Effector memory CD4-positive, alpha-beta T cell (primary cell): ENCODE measurements at regions not wholly inside any gene's neighbourhood (a gene's known extent, or its start where the extent isn't known, plus 50 kb on each side); places are given as distances from the start of the nearest gene placed in this dataset.
A peak's percentile ranks its signal among the peaks of the same experiment; 100 is the strongest.

Experiments
- DNase-seq, 3 donors: peaks; one replicate each; pipeline ENCODE4 v3.0.0-alpha.2; 2020
- H3K27ac ChIP-seq: 2 replicates; pipeline ENCODE4 v1.7.0; 2013; ENCODE audit warnings: mild to moderate bottlenecking, low read length, moderate library complexity; ENCODE audit not compliant: insufficient read depth, poor library complexity, severe bottlenecking
- H3K27me3 ChIP-seq: replicated peaks from 2 replicates; pipeline ENCODE4 v1.7.0; 2013; ENCODE audit warnings: mild to moderate bottlenecking, low read length; ENCODE audit not compliant: insufficient read depth, control insufficient read depth, poor library complexity, severe bottlenecking
- H3K36me3 ChIP-seq: 2 replicates; pipeline ENCODE4 v1.7.0; 2013; ENCODE audit warnings: mild to moderate bottlenecking, low read length, moderate library complexity; ENCODE audit not compliant: control insufficient read depth, insufficient read depth
- H3K4me1 ChIP-seq: 2 replicates; pipeline ENCODE4 v1.7.0; 2013; ENCODE audit warnings: low read length, mild to moderate bottlenecking; ENCODE audit not compliant: control insufficient read depth, insufficient read depth, poor library complexity, severe bottlenecking
- H3K4me3 ChIP-seq: 2 replicates; pipeline ENCODE4 v1.7.0; 2013; ENCODE audit warnings: low read length, low read depth, mild to moderate bottlenecking; ENCODE audit not compliant: insufficient read depth, poor library complexity, severe bottlenecking
- H3K9me3 ChIP-seq: 2 replicates; pipeline ENCODE4 v1.7.0; 2013; ENCODE audit warnings: mild to moderate bottlenecking, low read length, moderate library complexity; ENCODE audit not compliant: control insufficient read depth

DNA sequence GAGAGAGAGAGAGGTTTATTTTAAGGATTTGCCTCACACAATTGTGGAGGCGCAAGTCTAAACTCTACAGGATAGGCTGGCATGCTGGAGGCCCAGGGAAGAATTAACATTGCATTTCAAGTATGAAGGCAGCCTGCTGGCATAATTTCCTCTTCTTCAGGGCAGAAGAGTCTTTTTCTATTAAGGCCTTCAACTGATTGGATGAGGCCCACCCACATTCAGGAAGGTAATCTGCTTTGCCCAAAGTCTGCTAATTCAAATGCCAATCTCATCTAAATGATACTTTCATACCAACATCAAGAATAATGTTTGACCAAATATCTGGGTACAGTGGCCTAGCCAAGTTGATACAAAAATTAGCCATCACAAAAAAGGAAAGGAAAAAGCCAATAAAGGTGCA lies 258.1 kb upstream of the MDFIC2 start:
- H3K36me3 ChIP-seq: no peaks in the 10 kb centered on the region
- H3K27me3 ChIP-seq: no peaks in the 10 kb centered on the region
- no peak overlapping the region for H3K4me3 ChIP-seq
- DNase-seq: no peak
- no peaks in the 10 kb centered on the region for H3K9me3 ChIP-seq
- H3K4me1 ChIP-seq: no peaks in the 10 kb centered on the region
- H3K27ac ChIP-seq: no peak overlapping the region

DNA sequence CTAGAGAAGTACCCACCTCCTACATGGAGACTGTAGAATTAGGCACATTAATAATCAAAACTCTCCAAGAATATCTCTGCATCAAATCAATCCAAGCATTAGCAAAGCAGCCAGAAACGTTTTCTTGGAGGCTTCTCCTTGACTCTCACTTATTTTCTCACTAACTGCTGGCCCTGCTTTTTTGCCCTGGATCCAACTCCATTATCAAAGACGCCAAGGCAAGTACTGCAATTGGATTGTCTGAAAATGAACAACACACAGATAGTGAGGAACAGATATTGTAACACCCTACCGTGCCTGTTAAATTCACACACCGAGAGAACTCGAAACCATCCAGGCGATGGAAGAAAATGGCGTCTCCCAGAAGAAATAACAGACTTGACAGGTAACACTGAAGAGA lies 256.2 kb upstream of the MDFIC2 start:
- H3K4me1 ChIP-seq: no peaks in the 10 kb centered on the region
- H3K4me3 ChIP-seq: no peak overlapping the region
- H3K36me3 ChIP-seq: no peaks in the 10 kb centered on the region
- DNase-seq: no peak
- no peaks in the 10 kb centered on the region for H3K9me3 ChIP-seq
- H3K27ac ChIP-seq: no peak overlapping the region
- no peaks in the 10 kb centered on the region for H3K27me3 ChIP-seq

DNA sequence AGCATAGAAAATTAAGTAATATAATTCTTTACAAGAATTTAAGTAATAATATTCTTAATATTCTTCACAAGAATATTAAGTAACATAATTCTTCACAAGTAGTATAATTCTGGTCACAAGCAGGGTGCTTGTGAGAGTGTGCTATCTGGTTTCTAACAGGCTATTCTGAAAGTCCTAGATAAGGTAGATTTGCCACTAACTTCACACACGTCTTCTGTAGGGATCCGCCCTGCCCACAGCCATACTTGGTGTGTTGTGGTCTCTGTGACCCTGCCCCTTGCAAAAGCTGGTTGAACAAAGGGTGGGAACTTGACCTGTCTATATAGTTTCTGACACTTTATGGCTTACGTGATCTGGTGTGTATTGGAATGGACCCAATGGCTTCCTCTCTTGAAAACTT lies 253.4 kb upstream of the MDFIC2 start:
- H3K27me3 ChIP-seq: no peaks in the 10 kb centered on the region
- no peak overlapping the region for H3K4me3 ChIP-seq
- H3K27ac ChIP-seq: no peak overlapping the region
- DNase-seq: no peak
- H3K36me3 ChIP-seq: no peaks in the 10 kb centered on the region
- no peaks in the 10 kb centered on the region for H3K4me1 ChIP-seq
- H3K9me3 ChIP-seq: no peaks in the 10 kb centered on the region

DNA sequence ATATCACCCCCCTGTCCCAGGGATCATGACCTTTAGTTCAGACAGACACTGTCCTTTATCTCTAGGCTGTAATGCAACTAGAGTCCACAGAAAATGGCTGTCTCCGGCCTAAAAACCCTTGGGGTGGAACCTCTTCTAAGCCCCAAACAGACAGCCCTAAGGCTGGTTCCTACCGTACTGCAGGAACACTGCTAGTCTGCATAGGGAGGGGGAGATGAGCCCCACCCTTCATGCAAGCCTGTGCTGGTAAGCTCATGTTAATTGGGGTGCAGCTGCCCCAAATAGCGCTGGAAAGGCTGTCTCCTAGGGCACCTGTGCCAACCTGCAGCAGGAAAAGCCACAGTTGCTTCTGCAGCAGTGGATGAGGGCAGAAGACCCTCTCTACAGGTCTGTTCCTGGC lies 252.1 kb upstream of the MDFIC2 start:
- Histone ChIP-seq H3K9me3 (no peaks in the 10 kb centered on the region), H3K36me3 (no peaks in the 10 kb centered on the region), H3K4me3 (no peak overlapping the region), H3K4me1 (no peaks in the 10 kb centered on the region), H3K27ac (no peak overlapping the region), H3K27me3 (no peaks in the 10 kb centered on the region)
- no peak for DNase-seq

GRCh38 chr3:70561796-70562195 lies 249.4 kb upstream of the MDFIC2 start:
- Histone ChIP-seq H3K27me3 (no peaks in the 10 kb centered on the region), H3K9me3 (no peaks in the 10 kb centered on the region), H3K4me1 (no peaks in the 10 kb centered on the region), H3K4me3 (no peak overlapping the region), H3K27ac (no peak overlapping the region), H3K36me3 (no peaks in the 10 kb centered on the region)
- DNase-seq: no peak

GRCh38 chr3:70558956-70559355 lies 246.5 kb upstream of the MDFIC2 start:
- H3K4me1 ChIP-seq: no peaks in the 10 kb centered on the region
- no peaks in the 10 kb centered on the region for H3K36me3 ChIP-seq
- H3K9me3 ChIP-seq: no peaks in the 10 kb centered on the region

DNA sequence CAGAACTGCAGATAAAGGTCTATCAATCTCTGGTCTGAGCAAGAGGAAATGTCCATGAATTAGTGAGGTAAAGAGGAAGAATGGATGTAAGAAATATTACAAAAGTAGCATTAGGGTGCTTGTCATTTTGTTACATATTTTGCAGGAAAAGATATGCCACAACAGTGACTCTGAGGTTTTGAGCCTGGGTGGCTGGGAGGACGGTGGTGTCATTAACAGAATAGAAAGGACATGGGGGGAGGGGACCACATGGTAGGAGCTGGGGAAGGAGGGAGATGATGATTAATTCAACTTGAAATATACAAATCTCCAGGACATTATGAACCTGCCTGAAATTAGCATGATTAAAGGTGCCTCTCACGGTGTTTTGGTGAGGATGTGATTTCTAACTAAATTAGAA lies 245.5 kb upstream of the MDFIC2 start:
- H3K36me3 ChIP-seq: no peaks in the 10 kb centered on the region
- no peaks in the 10 kb centered on the region for H3K27me3 ChIP-seq
- H3K9me3 ChIP-seq: no peaks in the 10 kb centered on the region
- no peak for DNase-seq
- no peaks in the 10 kb centered on the region for H3K4me1 ChIP-seq
- no peak overlapping the region for H3K4me3 ChIP-seq
- no peak overlapping the region for H3K27ac ChIP-seq

More at GRCh38 chr3:70558956-70559355, 246.5 kb upstream of the MDFIC2 start:
- no peak for DNase-seq
- H3K27me3 ChIP-seq: no peaks in the 10 kb centered on the region
- no peak overlapping the region for H3K27ac ChIP-seq
- no peak overlapping the region for H3K4me3 ChIP-seq

DNA sequence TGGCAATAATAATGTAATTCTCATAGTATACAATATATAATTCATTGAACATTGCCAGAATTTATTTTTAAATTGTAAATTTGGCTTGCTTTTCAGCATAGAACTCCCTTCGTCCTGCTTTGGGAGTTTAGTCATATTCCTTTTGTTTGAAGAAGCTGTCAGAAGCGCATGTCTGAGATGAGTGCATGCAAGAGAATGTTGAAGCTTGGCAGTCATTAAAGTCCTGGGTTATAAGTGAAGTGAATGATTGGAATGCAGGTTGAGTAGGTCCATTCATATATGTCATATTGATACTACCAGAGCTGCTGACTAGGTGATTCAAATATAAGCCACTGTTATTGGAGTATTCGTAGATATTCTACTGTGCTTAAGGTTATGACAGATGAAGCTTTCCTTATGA lies 243.6 kb upstream of the MDFIC2 start:
- Histone ChIP-seq H3K36me3 (no peaks in the 10 kb centered on the region), H3K9me3 (no peaks in the 10 kb centered on the region), H3K27me3 (no peaks in the 10 kb centered on the region), H3K4me1 (no peaks in the 10 kb centered on the region), H3K4me3 (no peak overlapping the region), H3K27ac (no peak overlapping the region)
- DNase-seq: no peak

DNA sequence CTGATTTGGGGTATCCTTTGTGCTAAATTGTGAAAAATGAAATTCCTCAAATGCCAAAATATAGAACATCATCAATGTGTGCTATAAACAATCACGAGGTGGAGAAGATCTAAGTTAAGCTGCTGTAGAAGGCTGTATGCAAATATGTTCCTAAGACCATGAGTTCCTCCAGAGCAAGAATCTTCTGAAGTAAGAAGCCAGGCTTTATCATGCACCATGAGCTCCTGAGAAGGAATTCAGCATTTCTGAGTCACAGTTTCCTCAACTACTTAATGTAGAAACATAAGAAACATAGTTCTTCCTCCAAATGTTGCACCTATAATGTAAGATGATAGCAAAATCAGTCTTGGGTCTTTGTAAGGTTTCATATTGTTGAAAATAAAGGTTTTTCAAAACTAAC lies 241.7 kb upstream of the MDFIC2 start:
- no peaks in the 10 kb centered on the region for H3K4me1 ChIP-seq
- DNase-seq: no peak
- no peaks in the 10 kb centered on the region for H3K36me3 ChIP-seq
- no peak overlapping the region for H3K27ac ChIP-seq
- no peaks in the 10 kb centered on the region for H3K27me3 ChIP-seq
- H3K9me3 ChIP-seq: no peaks in the 10 kb centered on the region
- no peak overlapping the region for H3K4me3 ChIP-seq

DNA sequence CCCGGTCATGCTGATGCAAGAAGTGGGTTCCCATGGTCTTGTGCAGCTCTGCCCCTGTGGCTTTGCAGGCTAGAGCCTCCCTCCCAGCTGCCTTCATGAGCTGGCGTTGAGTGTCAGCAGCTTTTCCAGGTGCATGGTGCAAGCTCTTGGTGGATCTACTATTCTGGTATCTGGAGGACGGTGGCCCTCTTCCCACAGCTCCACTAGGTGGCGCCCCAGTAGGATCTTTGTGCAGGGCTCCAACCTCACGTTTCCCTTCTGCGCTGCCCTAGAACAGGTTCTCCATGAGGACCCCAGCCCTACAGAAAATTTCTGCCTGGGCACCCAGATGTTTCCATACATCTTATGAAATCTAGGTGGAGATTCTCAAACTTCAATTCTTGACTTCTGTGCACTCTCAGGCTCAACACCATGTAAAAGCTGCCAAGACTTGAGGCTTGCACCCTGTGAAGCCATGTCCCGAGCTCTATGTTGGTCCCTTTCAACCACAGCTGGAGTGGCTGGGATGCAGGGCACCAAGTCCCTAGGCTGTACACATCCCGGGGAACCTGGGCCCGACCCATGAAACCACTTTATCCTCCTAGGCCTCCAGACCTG lies 238.4 kb upstream of the MDFIC2 start:
- Histone ChIP-seq H3K4me3 (no peak overlapping the region), H3K27me3 (peaks cover 5% of the 10 kb centered on the region), H3K4me1 (no peaks in the 10 kb centered on the region), H3K27ac (no peak overlapping the region), H3K36me3 (no peaks in the 10 kb centered on the region), H3K9me3 (no peaks in the 10 kb centered on the region)
- peak; percentile 20 to 52 (median 21) for DNase-seq
